ENCODE measurements at regions not wholly inside any gene's neighbourhood (a gene's known extent, or its start where the extent isn't known, plus 50 kb on each side); places are given as distances from the start of the nearest gene placed in this dataset.

DNA sequence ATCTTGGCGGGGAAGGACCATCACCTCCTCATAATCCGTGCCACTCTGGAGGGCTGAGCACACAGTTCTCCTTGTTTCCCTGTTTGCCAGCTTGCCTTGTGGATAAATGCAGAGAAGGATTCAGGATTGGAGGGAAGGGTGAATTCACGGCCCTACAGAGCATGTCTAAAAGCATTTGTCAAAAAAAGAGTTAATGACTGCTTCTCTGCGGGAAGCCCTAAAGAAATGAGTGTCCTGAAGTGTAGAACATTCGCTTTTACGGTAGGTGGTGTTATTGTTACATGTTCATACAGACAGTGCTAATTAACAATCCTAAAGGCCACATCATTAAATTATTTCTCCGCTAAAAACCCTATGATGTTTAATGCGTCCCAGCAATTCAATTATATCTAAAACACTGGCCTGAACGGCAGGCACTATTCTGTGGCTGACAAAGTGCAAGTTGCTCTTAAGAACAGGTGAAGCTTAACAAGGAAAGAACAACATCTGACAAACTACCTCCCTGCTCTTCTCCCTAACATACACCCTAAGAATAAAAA is 112.3 kb upstream of the NFIA start:
- Histone ChIP-seq H4K5ac (ENCODE audit: insufficient read length, low read depth, low read length) (no peak overlapping the region), H3K23me2 (ENCODE audit: low read depth, low read length) (no peaks in the 10 kb centered on the region; the same call in 1 of the 2 replicates), H4K8ac (ENCODE audit: extremely low read depth, insufficient read depth, low read length) (no peak overlapping the region), H3K4ac (replicated peaks; ENCODE audit: insufficient read length, low read depth, low read length) (no peak overlapping the region), H2AK5ac (ENCODE audit: low read depth, low read length) (no peak overlapping the region), H3K14ac (ENCODE audit: insufficient read length) (no peak overlapping the region), H3K27ac (ENCODE audit: low read depth, low read length) (no peak overlapping the region), H3K56ac (replicated peaks; ENCODE audit: insufficient read length, low read depth, low read length) (no peak overlapping the region), H4K20me1 (replicated peaks in 1 of 2; ENCODE audit: control insufficient read depth in 1 of 2, insufficient read depth in 2 of 2, low read length in 2 of 2) (no peaks in the 10 kb centered on the region), H3K18ac (ENCODE audit: extremely low read depth, low read length) (no peak overlapping the region; the same call in 1 of the 2 replicates), H2AFZ (ENCODE audit: low read length) (0 out of 2 replicates have a peak overlapping the region, but pooled peaks have one; percentile 65), H4K91ac (replicated peaks; ENCODE audit: insufficient read length, low read length) (no peak overlapping the region), H3K23ac (ENCODE audit: insufficient read length) (no peak overlapping the region), H3K4me1 (replicated peaks in 1 of 4; ENCODE audit: control insufficient read depth in 3 of 4, insufficient read depth in 4 of 4, low read length in 3 of 4) (peaks cover 0 to 9% (median 7%) of the 10 kb centered on the region in 4 experiments; a peak in 3 of 7 replicates), H2BK120ac (replicated peaks; ENCODE audit: low read depth, low read length) (no peak overlapping the region), H3K79me2 (ENCODE audit: control insufficient read depth in 1 of 2, insufficient read depth in 2 of 2, low read length in 2 of 2) (no peaks in the 10 kb centered on the region), H3K9me3 (ENCODE audit: insufficient read depth in 2 of 2, low read depth in 1 of 2, low read length in 1 of 2) (peaks cover 9 to 16% of the 10 kb centered on the region in 2 experiments), H2BK20ac (ENCODE audit: low read length) (0 out of 2 replicates have a peak overlapping the region, but pooled peaks have one; percentile 29), H3K27me3 (replicated peaks in 1 of 4; ENCODE audit: control insufficient read depth in 3 of 4, extremely low read depth in 1 of 4, insufficient read depth in 3 of 4, low read length in 3 of 4) (peaks cover 0 to 5% (median 0%) of the 10 kb centered on the region in 4 experiments; a peak in 2 of 7 replicates), H2BK5ac (ENCODE audit: low read depth, low read length) (no peak overlapping the region), H3K79me1 (ENCODE audit: low read depth, low read length) (no peaks in the 10 kb centered on the region), H2BK12ac (ENCODE audit: low read depth, low read length) (peak overlapping the region; percentile 30; the same call in 1 of the 2 replicates), H3K36me3 (ENCODE audit: control insufficient read depth in 2 of 4, insufficient read depth in 4 of 4, low read length in 3 of 4) (peaks cover 0 to 4% (median 0%) of the 10 kb centered on the region in 4 experiments; a peak in 2 of 8 replicates), H3K4me2 (ENCODE audit: insufficient read depth in 1 of 2, low read depth in 2 of 2, low read length in 2 of 2) (peak overlapping the region in 1 of 2 experiments; percentile 18; a peak in 1 of 4 replicates), H2BK15ac (ENCODE audit: low read length) (no peak overlapping the region), H3K9ac (replicated peaks in 1 of 4; ENCODE audit: extremely low read depth in 1 of 4, low read depth in 3 of 4, low read length in 3 of 4) (no peak overlapping the region), H3K4me3 (ENCODE audit: extremely low read depth in 1 of 4, insufficient read depth in 2 of 4, low read depth in 3 of 4, low read length in 4 of 4) (peak overlapping the region in 1 of 4 experiments; percentile 5; a peak in 1 of 8 replicates)
- WGBS, 2 experiments (ENCODE audit: extremely low coverage in 1 of 2, insufficient coverage in 1 of 2, insufficient read length in 1 of 2, insufficient replicate concordance in 2 of 2, low coverage in 1 of 2, low lambda C conversion rate in 2 of 2, missing lambda C conversion rate in 1 of 2): 39% methylated on average over 9 of the region's 9 CpGs; no CpG with 5 or more reads in 1 of the 2 experiments
- ChIA-PET POLR2A (ENCODE audit: partially characterized antibody) (no interaction called here), CTCF (ENCODE audit: partially characterized antibody) (interaction anchor here (0.7 to 2.1 kb wide), 8 partner anchors 9 to 424 kb away, joined by 3 to 8 read pairs (median 5); no protein-coding TSS in a partner anchor)
- TF ChIP-seq RXRA (IDR thresholded peaks at IDR 0.05; ENCODE audit: insufficient read depth, low read depth, low read length) (no peak), SIX5 (IDR thresholded peaks at IDR 0.05; ENCODE audit: low read depth, low read length) (no peak), RAD21 (IDR thresholded peaks at IDR 0.05 in 1 of 2, conservative IDR thresholded peaks at IDR 0.05 in 1 of 2; ENCODE audit: low read depth in 2 of 2, low read length in 2 of 2) (peak; percentile 64 to 70), ZNF274 (IDR thresholded peaks at IDR 0.05; ENCODE audit: borderline replicate concordance, extremely low read depth, low read length) (no peak), EZH2 (IDR thresholded peaks at IDR 0.05; ENCODE audit: low read depth, low read length, severe bottlenecking) (no peak)
- TF ChIP-seq, protein P1, sequence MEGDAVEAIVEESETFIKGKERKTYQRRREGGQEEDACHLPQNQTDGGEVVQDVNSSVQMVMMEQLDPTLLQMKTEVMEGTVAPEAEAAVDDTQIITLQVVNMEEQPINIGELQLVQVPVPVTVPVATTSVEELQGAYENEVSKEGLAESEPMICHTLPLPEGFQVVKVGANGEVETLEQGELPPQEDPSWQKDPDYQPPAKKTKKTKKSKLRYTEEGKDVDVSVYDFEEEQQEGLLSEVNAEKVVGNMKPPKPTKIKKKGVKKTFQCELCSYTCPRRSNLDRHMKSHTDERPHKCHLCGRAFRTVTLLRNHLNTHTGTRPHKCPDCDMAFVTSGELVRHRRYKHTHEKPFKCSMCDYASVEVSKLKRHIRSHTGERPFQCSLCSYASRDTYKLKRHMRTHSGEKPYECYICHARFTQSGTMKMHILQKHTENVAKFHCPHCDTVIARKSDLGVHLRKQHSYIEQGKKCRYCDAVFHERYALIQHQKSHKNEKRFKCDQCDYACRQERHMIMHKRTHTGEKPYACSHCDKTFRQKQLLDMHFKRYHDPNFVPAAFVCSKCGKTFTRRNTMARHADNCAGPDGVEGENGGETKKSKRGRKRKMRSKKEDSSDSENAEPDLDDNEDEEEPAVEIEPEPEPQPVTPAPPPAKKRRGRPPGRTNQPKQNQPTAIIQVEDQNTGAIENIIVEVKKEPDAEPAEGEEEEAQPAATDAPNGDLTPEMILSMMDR (IDR thresholded peaks at IDR 0.05; ENCODE audit: control extremely low read depth in 1 of 3, insufficient read depth in 1 of 3, low read depth in 1 of 3, low read length in 3 of 3): peak in 2 of 3 experiments; percentile 23 to 53; a peak in 2 of 4 replicates
- no peak for DNase-seq (ENCODE audit: low read depth in 1 of 2, low spot score in 2 of 2)
- FAIRE-seq: peak; percentile 55
